ENCODE measurements at regions not wholly inside any gene's neighbourhood (a gene's known extent, or its start where the extent isn't known, plus 50 kb on each side); places are given as distances from the start of the nearest gene placed in this dataset.

GRCh38 chr4:148693913-148694649 lies 251.9 kb upstream of the NR3C2 start:
- Histone ChIP-seq H3K27me3 (ENCODE audit: control insufficient read depth, insufficient read depth, low read length) (no peaks in the 10 kb centered on the region), H3K4me3 (replicated peaks in 1 of 4; ENCODE audit: control extremely low read depth in 1 of 4, insufficient read depth in 1 of 4, low read depth in 3 of 4, low read length in 4 of 4) (no peak overlapping the region), H4K20me1 (ENCODE audit: control insufficient read depth, extremely low read depth, insufficient read depth, low read length) (no peaks in the 10 kb centered on the region), H2AFZ (ENCODE audit: low read length) (no peak overlapping the region), H3K4me2 (ENCODE audit: extremely low read depth, insufficient read depth, low read length) (no peak overlapping the region), H3K9ac (ENCODE audit: insufficient read depth, low read length) (no peak overlapping the region), H3K9me3 (ENCODE audit: control insufficient read depth, insufficient read depth, low read depth, low read length) (no peaks in the 10 kb centered on the region), H3K27ac (ENCODE audit: insufficient read depth, low read length) (no peak overlapping the region), H3K79me2 (ENCODE audit: control insufficient read depth, insufficient read depth, low read length) (no peaks in the 10 kb centered on the region), H3K36me3 (ENCODE audit: control insufficient read depth, insufficient read depth, low read length) (no peaks in the 10 kb centered on the region), H3K4me1 (ENCODE audit: control insufficient read depth, extremely low read depth, insufficient read depth, low read length) (no peaks in the 10 kb centered on the region)
- no peak for DNase-seq (ENCODE audit: low read depth in 2 of 2)
- TF ChIP-seq EZH2 (IDR thresholded peaks at IDR 0.05; ENCODE audit: low read length, missing control alignments), result no peak
- TF ChIP-seq, protein P1, sequence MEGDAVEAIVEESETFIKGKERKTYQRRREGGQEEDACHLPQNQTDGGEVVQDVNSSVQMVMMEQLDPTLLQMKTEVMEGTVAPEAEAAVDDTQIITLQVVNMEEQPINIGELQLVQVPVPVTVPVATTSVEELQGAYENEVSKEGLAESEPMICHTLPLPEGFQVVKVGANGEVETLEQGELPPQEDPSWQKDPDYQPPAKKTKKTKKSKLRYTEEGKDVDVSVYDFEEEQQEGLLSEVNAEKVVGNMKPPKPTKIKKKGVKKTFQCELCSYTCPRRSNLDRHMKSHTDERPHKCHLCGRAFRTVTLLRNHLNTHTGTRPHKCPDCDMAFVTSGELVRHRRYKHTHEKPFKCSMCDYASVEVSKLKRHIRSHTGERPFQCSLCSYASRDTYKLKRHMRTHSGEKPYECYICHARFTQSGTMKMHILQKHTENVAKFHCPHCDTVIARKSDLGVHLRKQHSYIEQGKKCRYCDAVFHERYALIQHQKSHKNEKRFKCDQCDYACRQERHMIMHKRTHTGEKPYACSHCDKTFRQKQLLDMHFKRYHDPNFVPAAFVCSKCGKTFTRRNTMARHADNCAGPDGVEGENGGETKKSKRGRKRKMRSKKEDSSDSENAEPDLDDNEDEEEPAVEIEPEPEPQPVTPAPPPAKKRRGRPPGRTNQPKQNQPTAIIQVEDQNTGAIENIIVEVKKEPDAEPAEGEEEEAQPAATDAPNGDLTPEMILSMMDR (conservative IDR thresholded peaks at IDR 0.05 in 1 of 2, IDR thresholded peaks at IDR 0.05 in 1 of 2; ENCODE audit: low read depth in 1 of 2, low read length in 2 of 2), result no peak

DNA sequence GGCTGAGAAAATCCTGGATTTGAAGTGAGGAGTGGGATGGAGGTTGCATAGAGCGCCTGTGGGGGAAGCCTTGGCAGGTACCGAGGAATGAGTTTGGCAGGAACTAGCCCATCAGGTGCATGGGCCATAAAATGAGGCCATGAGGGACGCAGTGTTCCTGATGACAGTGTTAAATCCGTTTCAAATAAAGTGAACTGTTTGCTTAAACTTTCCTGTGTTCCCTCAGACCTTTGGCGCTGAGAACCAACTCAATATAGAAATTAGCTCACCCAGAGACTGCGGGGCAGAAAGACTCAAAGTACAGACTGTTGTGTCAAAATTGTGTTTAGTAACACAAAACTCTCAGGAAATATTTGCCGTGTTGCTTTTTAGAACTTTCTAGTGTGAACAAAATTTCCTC lies 250.0 kb upstream of the NR3C2 start:
- TF ChIP-seq EZH2 (IDR thresholded peaks at IDR 0.05; ENCODE audit: low read length, missing control alignments), result no peak
- TF ChIP-seq, protein P1 (conservative IDR thresholded peaks at IDR 0.05 in 1 of 2, IDR thresholded peaks at IDR 0.05 in 1 of 2; ENCODE audit: low read depth in 1 of 2, low read length in 2 of 2), result no peak
- Histone ChIP-seq H3K27me3 (ENCODE audit: control insufficient read depth, insufficient read depth, low read length) (no peaks in the 10 kb centered on the region), H4K20me1 (ENCODE audit: control insufficient read depth, extremely low read depth, insufficient read depth, low read length) (no peaks in the 10 kb centered on the region), H3K27ac (ENCODE audit: insufficient read depth, low read length) (no peak overlapping the region), H2AFZ (ENCODE audit: low read length) (no peak overlapping the region), H3K4me3 (replicated peaks in 1 of 4; ENCODE audit: control extremely low read depth in 1 of 4, insufficient read depth in 1 of 4, low read depth in 3 of 4, low read length in 4 of 4) (no peak overlapping the region), H3K9me3 (ENCODE audit: control insufficient read depth, insufficient read depth, low read depth, low read length) (no peaks in the 10 kb centered on the region), H3K79me2 (ENCODE audit: control insufficient read depth, insufficient read depth, low read length) (no peaks in the 10 kb centered on the region), H3K9ac (ENCODE audit: insufficient read depth, low read length) (no peak overlapping the region), H3K36me3 (ENCODE audit: control insufficient read depth, insufficient read depth, low read length) (no peaks in the 10 kb centered on the region), H3K4me1 (ENCODE audit: control insufficient read depth, extremely low read depth, insufficient read depth, low read length) (no peaks in the 10 kb centered on the region), H3K4me2 (ENCODE audit: extremely low read depth, insufficient read depth, low read length) (no peak overlapping the region)
- DNase-seq (ENCODE audit: low read depth in 2 of 2), result no peak

- Histone ChIP-seq H3K36me3 (ENCODE audit: control insufficient read depth, insufficient read depth, low read length) (no peaks in the 10 kb centered on the region), H3K4me3 (replicated peaks in 1 of 4; ENCODE audit: control extremely low read depth in 1 of 4, insufficient read depth in 1 of 4, low read depth in 3 of 4, low read length in 4 of 4) (no peak overlapping the region)
Observed at GRCh38 chr4:148686449-148686848, 244.2 kb upstream of the NR3C2 start.

More at GRCh38 chr4:148686449-148686848, 244.2 kb upstream of the NR3C2 start:
- no peak for TF ChIP-seq EZH2 (IDR thresholded peaks at IDR 0.05; ENCODE audit: low read length, missing control alignments)
- TF ChIP-seq, protein P1 (conservative IDR thresholded peaks at IDR 0.05 in 1 of 2, IDR thresholded peaks at IDR 0.05 in 1 of 2; ENCODE audit: low read depth in 1 of 2, low read length in 2 of 2), result no peak
- Histone ChIP-seq H3K79me2 (ENCODE audit: control insufficient read depth, insufficient read depth, low read length) (no peaks in the 10 kb centered on the region), H3K27me3 (ENCODE audit: control insufficient read depth, insufficient read depth, low read length) (no peaks in the 10 kb centered on the region), H4K20me1 (ENCODE audit: control insufficient read depth, extremely low read depth, insufficient read depth, low read length) (no peaks in the 10 kb centered on the region), H3K9ac (ENCODE audit: insufficient read depth, low read length) (no peak overlapping the region), H3K9me3 (ENCODE audit: control insufficient read depth, insufficient read depth, low read depth, low read length) (no peaks in the 10 kb centered on the region), H3K4me1 (ENCODE audit: control insufficient read depth, extremely low read depth, insufficient read depth, low read length) (no peaks in the 10 kb centered on the region), H3K27ac (ENCODE audit: insufficient read depth, low read length) (no peak overlapping the region), H2AFZ (ENCODE audit: low read length) (no peak overlapping the region), H3K4me2 (ENCODE audit: extremely low read depth, insufficient read depth, low read length) (no peak overlapping the region)
- no peak for DNase-seq (ENCODE audit: low read depth in 2 of 2)
